ENCODE measurements at regions not wholly inside any gene's neighbourhood (a gene's known extent, or its start where the extent isn't known, plus 50 kb on each side); places are given as distances from the start of the nearest gene placed in this dataset.
A peak's percentile ranks its signal among the peaks of the same experiment; 100 is the strongest.

DNA sequence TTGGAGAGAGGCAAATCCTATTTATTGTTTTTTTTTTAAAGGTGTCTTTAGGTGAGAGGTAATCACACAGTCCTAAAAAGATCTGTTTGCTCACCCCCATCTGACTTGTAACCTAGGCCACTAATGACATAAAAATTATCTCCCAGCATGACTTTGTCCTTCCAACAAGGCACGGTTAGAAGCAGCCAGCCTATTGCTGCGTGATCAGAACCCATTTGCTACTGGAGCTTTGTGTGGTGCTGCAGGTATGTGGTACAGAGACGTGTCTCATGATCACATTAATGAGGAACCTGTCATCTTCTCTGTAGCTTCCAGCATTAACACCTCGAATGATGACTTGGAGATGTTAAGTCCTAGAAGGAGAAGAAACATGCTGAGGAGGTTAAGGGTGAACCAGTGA is 555.8 kb upstream of the TLE4 start:
- no peak for DNase-seq (ENCODE audit: low spot score)

- DNase-seq (ENCODE audit: low spot score), result no peak
Observed at GRCh38 chr9:79020276-79020675, 551.5 kb upstream of the TLE4 start.

- DNase-seq (ENCODE audit: low spot score), result no peak
Observed at GRCh38 chr9:79021084-79021483, 550.7 kb upstream of the TLE4 start.

GRCh38 chr9:79023134-79023580 is 548.6 kb upstream of the TLE4 start:
- DNase-seq (ENCODE audit: low spot score), result no peak

DNA sequence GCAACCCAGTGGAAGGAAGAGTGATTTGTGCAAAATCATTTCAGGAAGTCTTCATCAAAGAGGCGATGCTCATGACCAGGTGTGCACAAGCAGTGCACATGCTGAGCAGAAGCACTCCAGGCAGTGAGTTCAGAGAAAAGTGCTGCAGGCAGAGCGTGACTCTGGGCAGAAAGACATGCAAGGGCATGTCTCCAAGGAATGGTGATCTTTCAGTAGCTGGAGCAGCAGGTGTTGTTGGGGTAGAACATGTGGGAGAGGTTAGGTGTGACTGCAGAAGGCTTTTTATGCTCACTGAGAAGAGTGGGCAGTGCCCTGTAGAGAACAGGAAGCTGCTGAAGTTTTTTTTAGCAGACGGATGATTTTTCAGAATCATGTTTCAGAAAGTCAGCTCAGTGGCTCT is 545.4 kb upstream of the TLE4 start:
- no peak for DNase-seq (ENCODE audit: low spot score)

DNA sequence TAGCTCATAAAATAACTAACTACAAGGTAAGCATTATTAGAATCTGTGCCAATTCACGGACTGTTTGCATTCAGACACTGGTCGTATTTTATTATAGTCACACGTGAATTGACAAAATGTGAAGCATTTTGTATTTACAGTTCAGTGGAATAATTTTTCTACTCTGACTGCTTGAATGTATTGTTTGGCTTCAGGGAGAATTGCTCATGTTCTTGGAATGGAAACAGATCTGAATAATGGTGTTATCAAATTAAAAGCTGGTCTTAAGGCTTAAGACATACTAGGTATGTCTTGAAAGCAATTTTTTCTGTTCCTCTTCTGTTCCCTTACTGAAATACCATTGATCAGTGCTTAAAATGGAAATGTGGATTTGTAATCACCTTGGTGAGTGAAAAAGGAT is 543.7 kb upstream of the TLE4 start:
- no peak for DNase-seq (ENCODE audit: low spot score)

GRCh38 chr9:79034583-79034982 is 537.2 kb upstream of the TLE4 start:
- DNase-seq (ENCODE audit: low spot score), result peak; percentile 8

- DNase-seq (ENCODE audit: low spot score), result no peak
Observed at GRCh38 chr9:79037338-79037737, 534.4 kb upstream of the TLE4 start.

GRCh38 chr9:79040671-79041070 is 531.1 kb upstream of the TLE4 start:
- no peak for DNase-seq (ENCODE audit: low spot score)

DNA sequence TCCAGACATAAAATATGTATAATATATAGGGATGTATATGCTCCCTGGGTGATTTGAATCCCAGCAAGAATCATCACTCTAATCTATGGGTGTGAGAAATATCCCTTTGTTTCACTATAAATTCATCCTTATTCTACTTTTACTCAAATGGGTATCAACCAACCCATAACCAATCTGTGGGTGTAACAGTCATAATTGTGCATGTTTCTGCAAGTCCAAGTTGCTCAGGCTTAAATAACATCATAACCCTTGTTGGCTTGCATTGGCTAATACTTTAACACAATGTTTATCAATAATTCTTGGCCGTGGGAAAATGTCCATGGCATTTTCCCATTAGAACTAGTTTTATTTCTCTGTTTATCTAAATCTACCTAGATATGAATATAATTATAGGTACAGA is 530.5 kb upstream of the TLE4 start:
- no peak for DNase-seq (ENCODE audit: low spot score)

- no peak for DNase-seq (ENCODE audit: low spot score)
Observed at GRCh38 chr9:79043916-79044315, 527.8 kb upstream of the TLE4 start.

- DNase-seq (ENCODE audit: low spot score), result no peak
Observed at GRCh38 chr9:79046401-79046800, 525.4 kb upstream of the TLE4 start.

DNA sequence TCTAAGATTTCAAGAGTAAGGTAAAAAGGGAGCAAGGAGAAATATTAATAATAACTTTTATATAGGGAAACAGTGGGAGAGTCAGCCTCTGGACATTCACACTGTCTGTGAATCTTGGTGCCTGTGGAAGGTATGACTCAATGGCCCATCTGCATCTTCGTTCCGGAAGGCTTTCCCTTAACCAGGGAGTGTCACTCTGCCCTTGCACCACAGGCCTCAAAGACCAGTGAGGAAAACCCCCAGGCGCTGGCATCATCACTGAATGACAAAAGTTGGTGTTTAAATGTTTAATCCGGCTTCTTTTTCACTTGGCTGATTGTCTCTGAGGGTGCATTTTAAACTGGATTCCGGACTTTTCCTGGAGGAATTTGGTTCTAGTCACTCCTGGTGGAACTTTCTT is 522.4 kb upstream of the TLE4 start:
- no peak for DNase-seq (ENCODE audit: low spot score)

DNA sequence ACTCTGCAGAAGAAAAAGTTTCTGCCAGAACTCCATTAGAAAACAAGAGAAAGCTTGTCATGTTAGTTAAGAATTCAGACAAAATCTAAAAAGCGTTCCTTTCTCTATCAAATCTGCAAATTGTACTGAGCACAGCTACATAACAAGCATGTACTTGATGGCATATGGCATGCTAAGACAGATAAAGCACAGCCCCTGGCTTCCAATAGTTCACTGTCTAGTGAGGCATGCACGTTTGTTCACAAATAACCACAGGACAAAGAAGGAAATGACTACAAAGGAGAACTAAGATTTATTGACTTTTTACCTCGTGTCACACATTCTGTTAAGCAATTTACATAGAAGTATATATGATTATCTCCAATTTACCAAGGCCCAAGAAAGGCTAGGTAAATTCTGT is 518.2 kb upstream of the TLE4 start:
- no peak for DNase-seq (ENCODE audit: low spot score)

DNA sequence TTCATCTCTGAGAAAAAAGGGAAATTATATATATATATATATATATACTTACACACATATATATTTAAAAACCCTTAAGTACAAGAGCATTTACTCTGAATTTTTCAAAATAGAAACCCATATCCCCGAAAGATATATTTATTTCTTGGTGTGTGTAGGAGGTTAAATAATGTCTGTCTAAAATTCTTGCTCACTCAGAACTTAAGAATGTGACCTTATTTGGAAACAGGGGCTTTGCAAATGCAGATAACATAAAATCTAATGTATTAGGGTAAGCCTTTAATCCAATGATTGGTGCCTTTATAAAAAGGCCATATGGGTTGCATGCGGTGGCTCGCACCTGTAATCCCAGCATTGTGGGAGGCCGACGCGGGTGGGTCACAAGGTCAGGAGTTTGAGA is 517.3 kb upstream of the TLE4 start:
- no peak for DNase-seq (ENCODE audit: low spot score)

DNA sequence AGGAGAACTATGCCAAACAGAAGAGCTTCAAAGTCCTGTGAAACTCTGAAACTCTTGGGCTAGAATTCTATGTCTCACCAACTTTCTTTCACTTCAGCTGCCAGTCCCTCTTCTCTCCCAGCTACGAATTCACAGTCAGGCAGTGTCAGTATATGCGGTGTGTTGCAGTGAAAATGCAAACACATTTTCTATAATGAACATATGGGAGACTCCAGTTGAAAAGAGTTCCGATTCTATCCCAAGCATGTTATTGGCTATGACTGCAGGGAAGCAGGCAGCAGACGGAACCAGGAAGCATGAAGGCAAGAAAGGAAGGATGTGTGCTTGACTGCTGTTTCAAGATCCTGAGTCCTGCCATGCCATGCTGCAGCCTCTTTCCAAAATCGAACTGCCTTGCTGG is 515.7 kb upstream of the TLE4 start:
- no peak for DNase-seq (ENCODE audit: low spot score)

DNA sequence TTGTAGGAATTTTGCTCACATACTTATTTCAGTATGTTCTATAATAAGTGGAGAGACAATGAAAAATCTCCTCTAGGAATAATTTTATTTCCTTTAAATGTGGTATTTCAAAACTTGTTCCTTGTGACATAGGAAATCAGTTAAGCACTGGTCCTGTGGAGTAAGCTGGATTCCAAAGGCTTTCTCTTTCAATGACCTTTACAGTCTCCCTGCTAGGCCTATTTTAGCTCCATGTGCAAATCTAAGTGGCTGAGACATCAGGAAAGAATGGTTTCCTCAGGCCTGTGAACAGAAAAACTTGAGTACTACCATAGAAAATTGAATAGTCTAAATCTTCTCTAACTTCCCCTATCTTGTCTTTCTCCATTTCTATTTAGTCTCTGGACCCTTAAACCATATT is 514.2 kb upstream of the TLE4 start:
- DNase-seq (ENCODE audit: low spot score), result no peak

DNA sequence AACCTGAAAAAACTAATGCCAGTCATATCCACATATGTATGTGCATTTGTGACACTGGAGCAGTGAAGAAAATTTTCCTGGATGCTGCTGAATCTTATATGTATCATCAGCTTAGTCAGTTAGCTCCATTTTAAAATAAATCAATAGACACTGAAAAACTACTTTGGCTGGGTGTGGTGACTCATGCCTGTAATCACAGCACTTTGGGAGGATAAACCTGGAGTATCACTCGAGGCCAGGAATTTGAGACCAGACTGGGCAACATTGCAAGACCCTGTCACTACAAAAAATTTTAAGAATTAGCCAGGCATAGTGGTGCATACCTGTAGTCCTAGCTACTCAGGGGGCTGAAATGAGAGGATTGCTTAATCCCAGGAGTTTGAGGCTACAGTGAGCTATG is 511.0 kb upstream of the TLE4 start:
- no peak for DNase-seq (ENCODE audit: low spot score)

DNA sequence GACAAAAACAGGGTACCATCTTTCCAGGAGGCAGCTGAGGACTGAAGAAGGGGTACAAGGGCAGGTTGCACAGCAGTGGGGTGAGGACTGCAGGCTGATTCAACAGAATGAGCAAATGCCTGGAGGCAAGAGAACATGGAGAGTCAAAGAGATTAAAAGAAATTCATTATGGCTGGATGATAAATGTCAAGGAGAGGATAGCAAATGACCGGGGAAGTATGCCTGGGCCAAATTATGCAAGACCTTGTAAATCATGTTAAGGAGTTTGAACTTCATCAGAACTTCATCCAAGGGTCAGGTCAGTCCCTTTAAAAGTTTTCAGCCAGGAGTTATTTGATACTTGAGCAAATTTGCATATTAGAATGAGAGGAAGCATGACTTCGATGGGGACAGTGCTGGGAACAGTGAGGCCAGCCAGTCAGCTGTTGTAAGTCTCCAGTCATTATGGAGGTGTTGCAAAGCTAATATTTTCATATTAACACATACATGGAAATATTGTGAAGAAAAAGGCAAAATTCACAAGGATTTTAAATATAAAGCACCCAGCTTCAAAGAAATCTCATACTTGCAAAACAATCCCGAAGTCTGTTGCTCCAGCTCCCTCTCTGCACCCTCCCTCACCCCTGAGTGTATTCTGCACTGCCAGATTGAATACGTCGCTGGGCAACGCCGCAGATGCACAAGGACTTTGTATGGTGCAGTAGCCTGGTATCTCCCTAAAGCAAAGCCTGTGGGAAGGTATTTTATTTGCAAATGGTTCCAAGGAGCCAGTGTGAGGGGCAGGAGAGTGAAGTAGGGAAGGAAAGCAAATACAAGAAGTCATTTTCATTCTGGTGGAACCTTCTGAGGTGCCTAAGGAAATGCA is 509.8 kb upstream of the TLE4 start:
- no peak for DNase-seq (ENCODE audit: low spot score)

GRCh38 chr9:79073201-79073600 is 498.6 kb upstream of the TLE4 start:
- no peak for DNase-seq (ENCODE audit: low spot score)

- no peak for DNase-seq (ENCODE audit: low spot score)
Observed at GRCh38 chr9:79080536-79080935, 491.2 kb upstream of the TLE4 start.

- no peak for DNase-seq (ENCODE audit: low spot score)
Observed at GRCh38 chr9:79083621-79084020, 488.1 kb upstream of the TLE4 start.

DNA sequence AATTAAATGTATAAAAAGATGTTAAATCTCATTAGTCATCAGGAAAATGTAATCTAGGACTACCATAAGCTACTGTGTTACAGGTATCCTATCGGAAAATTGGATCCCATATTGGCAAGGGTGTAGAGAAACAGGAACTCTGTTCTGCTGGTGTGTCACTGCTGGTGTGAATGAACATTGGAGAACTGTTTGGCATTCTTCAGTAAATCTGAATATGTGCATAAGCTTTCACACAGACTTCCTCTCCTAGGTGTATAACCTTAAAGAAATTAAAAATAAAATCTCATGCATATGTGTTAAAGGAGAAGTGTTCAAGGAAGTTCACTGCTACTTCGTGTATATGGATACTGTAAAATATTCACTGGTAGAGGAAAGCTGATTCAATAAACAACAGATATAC is 484.6 kb upstream of the TLE4 start:
- DNase-seq (ENCODE audit: low spot score), result no peak

DNA sequence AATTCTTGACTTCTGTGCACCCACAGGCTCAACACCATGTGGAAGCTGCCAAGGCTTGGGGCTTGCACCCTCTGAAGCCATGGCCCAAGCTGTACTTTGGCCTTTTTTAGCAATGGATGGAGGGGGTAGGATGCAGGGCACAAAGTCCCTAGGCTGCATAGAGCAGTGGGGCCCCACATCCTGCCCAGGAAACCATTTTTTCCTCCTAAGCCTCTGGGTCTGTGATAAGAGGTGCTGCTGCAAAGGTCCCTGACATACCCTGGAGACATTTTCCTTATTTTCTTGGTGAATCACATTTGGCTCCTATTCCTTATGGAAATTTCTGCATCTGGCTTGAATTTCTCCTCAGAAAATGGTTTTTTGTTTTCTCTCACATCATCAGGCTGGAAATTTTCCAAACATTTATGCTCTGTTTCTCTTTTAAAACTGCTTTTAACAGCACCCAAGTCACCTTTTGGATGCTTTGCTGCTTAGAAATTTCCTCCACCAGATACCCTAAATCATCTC is 482.7 kb upstream of the TLE4 start:
- no peak for DNase-seq (ENCODE audit: low spot score)
